Mesendoderm (in vitro differentiated cells): ENCODE measurements at regions not wholly inside any gene's neighbourhood (a gene's known extent, or its start where the extent isn't known, plus 50 kb on each side); places are given as distances from the start of the nearest gene placed in this dataset.

Source experiments
- DNase-seq: peaks from one replicate; pipeline ENCODE4 v3.0.0; 2013
- H2AK5ac ChIP-seq: 2 replicates; pipeline ENCODE4 v1.6.1; 2013; ENCODE audit warnings: low read length, inconsistent platforms
- H2BK120ac ChIP-seq: 2 replicates; pipeline ENCODE4 v1.6.1; 2013; ENCODE audit warnings: low read depth, mild to moderate bottlenecking, low read length, moderate library complexity, mixed read lengths
- H2BK15ac ChIP-seq: replicated peaks from 2 replicates; pipeline ENCODE4 v1.6.1; 2013; ENCODE audit warnings: low read depth, mild to moderate bottlenecking, moderate library complexity
- H2BK5ac ChIP-seq: 2 replicates; pipeline ENCODE4 v1.6.1; 2013; ENCODE audit warnings: low read length, inconsistent platforms
- H3K18ac ChIP-seq: 2 replicates; pipeline ENCODE4 v1.6.1; 2013; ENCODE audit warnings: mild to moderate bottlenecking, low read length, mixed read lengths
- H3K23ac ChIP-seq: one replicate; pipeline ENCODE4 v1.6.1; 2013; ENCODE audit warnings: low read length
- H3K27ac ChIP-seq: 2 replicates; pipeline ENCODE4 v1.5.1; 2013; ENCODE audit warnings: low read depth, mild to moderate bottlenecking, inconsistent platforms, low read length, moderate library complexity
- H3K27me3 ChIP-seq: 2 replicates; pipeline ENCODE4 v1.6.1; 2013; ENCODE audit warnings: low read length, control low read depth, mild to moderate bottlenecking, inconsistent platforms; ENCODE audit not compliant: insufficient read depth, poor library complexity
- H3K36me3 ChIP-seq: 2 replicates; pipeline ENCODE4 v1.6.1; 2013; ENCODE audit warnings: low read length, inconsistent platforms; ENCODE audit not compliant: control insufficient read depth, insufficient read depth
- H3K4ac ChIP-seq: one replicate; pipeline ENCODE4 v1.6.1; 2013; ENCODE audit warnings: low read depth, mild to moderate bottlenecking, low read length, moderate library complexity
- H3K4me1 ChIP-seq: 2 replicates; pipeline ENCODE4 v1.6.1; 2013; ENCODE audit warnings: low read depth, low read length, inconsistent platforms; ENCODE audit not compliant: control insufficient read depth
- H3K4me2 ChIP-seq: 2 replicates; pipeline ENCODE4 v1.6.1; 2013; ENCODE audit warnings: low read length
- H3K4me3 ChIP-seq: 2 replicates; pipeline ENCODE4 v1.5.1; 2013; ENCODE audit warnings: mild to moderate bottlenecking, low read length
- H3K56ac ChIP-seq: one replicate; pipeline ENCODE4 v1.6.1; 2013; ENCODE audit warnings: low read length
- H3K79me1 ChIP-seq: 2 replicates; pipeline ENCODE4 v1.6.1; 2013; ENCODE audit warnings: low read length, inconsistent platforms
- H3K79me2 ChIP-seq: 2 replicates; pipeline ENCODE4 v1.6.1; 2013; ENCODE audit warnings: mild to moderate bottlenecking, low read length; ENCODE audit not compliant: control insufficient read depth, insufficient read depth
- H3K9ac ChIP-seq: 2 replicates; pipeline ENCODE4 v1.6.1; 2013; ENCODE audit warnings: low read length, inconsistent platforms
- H4K5ac ChIP-seq: one replicate; pipeline ENCODE4 v1.6.1; 2013; ENCODE audit warnings: low read length
- H4K8ac ChIP-seq: one replicate; pipeline ENCODE4 v1.6.1; 2013; ENCODE audit warnings: low read depth, mild to moderate bottlenecking, control low read depth, low read length, moderate library complexity
- WGBS: extraction: QIAGEN DNeasy Blood & Tissue Kit; methylation state at CpG from one replicate; pipeline ENCODE4 v1.1.7; 2013; ENCODE audit warnings: low lambda C conversion rate, missing lambda C conversion rate; ENCODE audit not compliant: insufficient coverage; ENCODE audit errors: extremely low coverage; 5-methylcytosine and 5-hydroxymethylcytosine counted together

DNA sequence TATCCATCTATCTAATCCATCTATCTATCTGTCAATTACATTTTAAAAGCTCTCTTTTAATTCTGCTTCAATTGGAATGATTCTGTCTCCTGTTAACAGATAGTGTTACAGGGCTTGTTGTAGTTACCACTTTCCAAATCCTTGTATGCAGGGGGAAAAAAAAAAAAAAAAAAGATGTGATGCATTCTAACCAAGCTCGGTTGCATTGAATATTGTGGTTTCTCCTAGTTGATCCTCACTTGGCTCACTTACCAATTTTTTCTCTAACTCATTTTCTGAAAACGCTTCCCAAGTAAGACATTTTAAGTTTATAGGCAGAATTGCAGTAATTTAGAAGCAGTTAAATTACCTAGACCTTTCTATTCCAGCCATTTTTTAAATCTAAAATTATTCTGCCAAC is 327.9 kb upstream of the PITX2 start:
- no peak overlapping the region for H3K18ac ChIP-seq
- no peak overlapping the region for H3K4me3 ChIP-seq
- no peak for DNase-seq
- no peak overlapping the region for H3K23ac ChIP-seq
- no peaks in the 10 kb centered on the region for H3K27me3 ChIP-seq
- H3K4me2 ChIP-seq = no peak overlapping the region
- no peak overlapping the region for H2BK5ac ChIP-seq
- H4K5ac ChIP-seq = no peak overlapping the region
- H3K79me2 ChIP-seq = no peaks in the 10 kb centered on the region
- no peak overlapping the region for H3K9ac ChIP-seq
- H4K8ac ChIP-seq = no peak overlapping the region
- no peak overlapping the region for H3K4ac ChIP-seq
- no peak overlapping the region for H2BK15ac ChIP-seq
- no peak overlapping the region for H3K27ac ChIP-seq
- no peaks in the 10 kb centered on the region for H3K4me1 ChIP-seq
- H3K36me3 ChIP-seq = no peaks in the 10 kb centered on the region
- no CpG with 5 or more reads among the region's 2 CpGs for WGBS
- no peak overlapping the region for H2BK120ac ChIP-seq
- no peak overlapping the region for H2AK5ac ChIP-seq
- no peaks in the 10 kb centered on the region for H3K79me1 ChIP-seq
- no peak overlapping the region for H3K56ac ChIP-seq

DNA sequence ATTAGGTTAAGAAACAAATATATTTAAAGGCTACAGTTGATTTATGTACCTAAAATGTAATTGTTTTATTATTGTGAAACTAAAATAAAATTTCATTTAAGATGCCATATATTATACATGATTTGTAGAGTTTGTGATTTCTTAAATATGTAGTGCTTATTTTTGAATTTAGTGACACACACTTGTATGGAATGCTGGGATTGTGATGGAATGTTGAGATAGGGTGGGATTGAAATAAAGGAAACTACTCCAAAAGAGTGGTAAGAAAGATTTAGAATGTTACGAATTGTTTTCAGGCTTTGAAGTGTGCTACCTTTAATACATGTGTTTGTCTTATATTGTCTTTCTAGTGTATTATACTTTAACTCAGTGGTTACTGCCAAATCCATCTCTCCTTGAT is 330.3 kb upstream of the PITX2 start:
- Histone ChIP-seq H3K56ac (no peak overlapping the region), H3K36me3 (no peaks in the 10 kb centered on the region), H3K18ac (no peak overlapping the region), H2BK120ac (no peak overlapping the region), H3K9ac (no peak overlapping the region), H2AK5ac (no peak overlapping the region), H3K23ac (no peak overlapping the region), H3K79me2 (no peaks in the 10 kb centered on the region), H2BK15ac (no peak overlapping the region), H4K8ac (no peak overlapping the region), H3K27me3 (no peaks in the 10 kb centered on the region), H3K79me1 (no peaks in the 10 kb centered on the region), H3K4me3 (no peak overlapping the region), H3K27ac (no peak overlapping the region), H4K5ac (no peak overlapping the region), H3K4me2 (no peak overlapping the region), H2BK5ac (no peak overlapping the region), H3K4ac (no peak overlapping the region), H3K4me1 (no peaks in the 10 kb centered on the region)
- WGBS = no CpG with 5 or more reads among the region's 1 CpG
- peak; percentile 50 for DNase-seq

DNA sequence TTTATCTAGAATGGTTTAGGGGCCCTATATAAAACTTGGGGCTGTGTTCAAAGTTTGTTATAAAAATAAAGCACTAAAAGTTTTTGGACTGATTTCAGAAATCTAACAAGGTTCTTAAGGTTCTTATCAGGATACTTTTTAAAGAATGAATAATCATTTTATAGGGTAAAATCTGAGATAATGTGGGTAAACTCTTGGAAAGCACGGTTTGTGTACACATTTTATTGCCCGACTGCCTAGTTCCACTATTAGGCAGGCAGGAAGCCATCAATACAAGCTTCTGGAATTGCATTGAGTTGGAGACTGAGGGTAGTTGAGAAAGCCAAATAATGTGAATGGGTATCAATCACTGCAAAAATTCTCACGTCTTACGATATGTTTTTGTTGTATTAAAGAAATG is 331.0 kb upstream of the PITX2 start:
- no peak overlapping the region for H4K8ac ChIP-seq
- H4K5ac ChIP-seq = no peak overlapping the region
- H3K18ac ChIP-seq = no peak overlapping the region
- no peaks in the 10 kb centered on the region for H3K79me1 ChIP-seq
- H2BK5ac ChIP-seq = no peak overlapping the region
- H3K79me2 ChIP-seq = no peaks in the 10 kb centered on the region
- no peak overlapping the region for H3K4me3 ChIP-seq
- 100% methylated on average over 2 of the region's 4 CpGs for WGBS
- H3K27me3 ChIP-seq = no peaks in the 10 kb centered on the region
- no peak overlapping the region for H3K27ac ChIP-seq
- no peak overlapping the region for H2BK15ac ChIP-seq
- H2BK120ac ChIP-seq = no peak overlapping the region
- no peak overlapping the region for H3K9ac ChIP-seq
- H3K36me3 ChIP-seq = no peaks in the 10 kb centered on the region
- H3K4ac ChIP-seq = no peak overlapping the region
- H3K4me1 ChIP-seq = no peaks in the 10 kb centered on the region
- H3K56ac ChIP-seq = no peak overlapping the region
- H3K4me2 ChIP-seq = no peak overlapping the region
- no peak overlapping the region for H3K23ac ChIP-seq
- no peak for DNase-seq
- H2AK5ac ChIP-seq = no peak overlapping the region

DNA sequence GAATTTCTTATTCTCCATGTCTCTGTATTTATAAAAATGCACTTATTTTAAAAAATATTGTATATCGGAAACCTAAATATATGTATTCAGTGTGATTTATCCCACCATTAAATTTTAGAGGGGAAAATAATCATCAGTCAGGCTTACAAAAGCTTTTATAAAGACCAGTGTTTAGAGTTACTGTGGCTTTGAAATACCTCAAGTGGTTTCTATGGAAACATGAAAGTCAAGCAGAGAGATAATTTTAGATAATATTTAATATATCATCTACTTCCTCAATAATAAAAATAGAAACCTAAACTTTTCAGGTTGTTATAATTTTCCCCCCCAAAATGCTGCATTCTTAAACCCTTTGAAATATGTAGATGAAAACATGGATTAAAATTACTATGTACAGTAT is 332.9 kb upstream of the PITX2 start:
- no peaks in the 10 kb centered on the region for H3K4me1 ChIP-seq
- H2BK5ac ChIP-seq = no peak overlapping the region
- no peak overlapping the region for H3K9ac ChIP-seq
- H3K4me2 ChIP-seq = no peak overlapping the region
- H3K56ac ChIP-seq = no peak overlapping the region
- DNase-seq = no peak
- H3K18ac ChIP-seq = no peak overlapping the region
- H3K4ac ChIP-seq = no peak overlapping the region
- no peaks in the 10 kb centered on the region for H3K27me3 ChIP-seq
- H3K79me1 ChIP-seq = no peaks in the 10 kb centered on the region
- WGBS = no CpG with 5 or more reads among the region's 1 CpG
- no peak overlapping the region for H2AK5ac ChIP-seq
- H2BK15ac ChIP-seq = no peak overlapping the region
- no peak overlapping the region for H3K23ac ChIP-seq
- no peaks in the 10 kb centered on the region for H3K79me2 ChIP-seq
- H4K8ac ChIP-seq = no peak overlapping the region
- H3K27ac ChIP-seq = no peak overlapping the region
- no peak overlapping the region for H3K4me3 ChIP-seq
- H4K5ac ChIP-seq = no peak overlapping the region
- no peak overlapping the region for H2BK120ac ChIP-seq
- H3K36me3 ChIP-seq = no peaks in the 10 kb centered on the region

DNA sequence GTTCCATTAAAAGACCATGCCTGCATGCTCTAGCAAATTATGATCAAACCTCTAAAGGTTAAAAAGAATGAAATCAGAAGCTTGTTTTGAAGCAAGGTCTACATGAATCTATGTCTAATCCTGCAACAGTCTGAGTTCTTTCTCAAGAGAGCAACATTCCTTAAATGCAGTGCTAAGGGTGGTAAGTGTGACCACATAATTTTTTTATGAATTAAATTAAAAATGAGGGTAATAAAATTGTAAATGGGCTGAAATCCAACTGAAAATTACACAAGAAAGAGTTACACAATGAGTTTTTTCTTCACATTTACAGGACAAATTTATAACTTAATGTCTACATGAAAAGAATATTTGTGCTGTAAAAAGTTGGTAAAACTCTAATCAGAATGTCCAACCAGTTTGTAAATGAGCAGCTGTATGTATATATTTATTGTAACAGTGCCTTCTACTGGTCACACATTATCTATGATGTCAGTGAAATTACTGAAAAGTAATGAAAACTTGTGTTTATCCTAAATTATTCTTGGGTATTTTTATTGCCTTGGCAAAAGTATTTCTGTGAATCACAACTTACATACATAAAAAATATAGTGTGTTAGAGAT is 336.3 kb upstream of the PITX2 start:
- Histone ChIP-seq H4K5ac (no peak overlapping the region), H3K9ac (no peak overlapping the region), H3K27ac (no peak overlapping the region), H3K4me1 (no peaks in the 10 kb centered on the region), H3K36me3 (no peaks in the 10 kb centered on the region), H2BK5ac (no peak overlapping the region), H3K56ac (no peak overlapping the region), H3K27me3 (no peaks in the 10 kb centered on the region), H3K23ac (no peak overlapping the region), H3K4me2 (no peak overlapping the region), H3K4ac (no peak overlapping the region), H3K79me1 (no peaks in the 10 kb centered on the region), H3K18ac (no peak overlapping the region), H2BK15ac (no peak overlapping the region), H3K79me2 (no peaks in the 10 kb centered on the region), H3K4me3 (no peak overlapping the region), H4K8ac (no peak overlapping the region), H2AK5ac (no peak overlapping the region), H2BK120ac (no peak overlapping the region)
- DNase-seq = no peak

DNA sequence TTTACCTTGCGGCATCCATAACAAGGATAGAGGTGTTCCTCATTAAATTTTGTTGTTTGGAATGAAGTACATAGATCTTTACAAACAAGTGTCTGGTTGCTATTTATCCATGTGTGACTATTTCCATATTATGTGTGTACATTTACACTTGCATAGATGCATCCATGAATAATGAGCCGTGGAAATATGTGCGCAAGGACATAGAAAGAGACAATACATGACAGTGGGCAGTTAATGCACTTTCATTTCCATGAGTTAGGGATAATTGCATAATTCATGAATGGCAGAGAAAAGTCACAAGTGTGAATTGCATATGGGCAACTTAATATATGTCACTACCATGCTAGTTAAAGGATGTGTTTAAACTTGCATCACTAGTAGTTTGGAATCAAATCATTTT is 338.2 kb upstream of the PITX2 start:
- WGBS = no CpG with 5 or more reads among the region's 3 CpGs
- Histone ChIP-seq H4K5ac (no peak overlapping the region), H4K8ac (no peak overlapping the region)

More for the DNA sequence above, 338.2 kb upstream of the PITX2 start:
- Histone ChIP-seq H3K27ac (no peak overlapping the region), H2BK120ac (no peak overlapping the region), H3K18ac (no peak overlapping the region), H3K4ac (no peak overlapping the region), H3K4me3 (no peak overlapping the region), H2AK5ac (no peak overlapping the region), H3K56ac (no peak overlapping the region), H3K79me1 (no peaks in the 10 kb centered on the region), H3K23ac (no peak overlapping the region), H2BK5ac (no peak overlapping the region), H3K4me1 (no peaks in the 10 kb centered on the region), H2BK15ac (no peak overlapping the region), H3K79me2 (no peaks in the 10 kb centered on the region), H3K4me2 (no peak overlapping the region), H3K27me3 (no peaks in the 10 kb centered on the region), H3K36me3 (no peaks in the 10 kb centered on the region), H3K9ac (no peak overlapping the region)
- DNase-seq = no peak
